ENCODE measurements at regions not wholly inside any gene's neighbourhood (a gene's known extent, or its start where the extent isn't known, plus 50 kb on each side); places are given as distances from the start of the nearest gene placed in this dataset.
"Not testable (repeated sequence)": the region's sequence is repeated elsewhere in the genome, so short reads cannot be mapped to it uniquely, and the experiment has no call there.

DNA sequence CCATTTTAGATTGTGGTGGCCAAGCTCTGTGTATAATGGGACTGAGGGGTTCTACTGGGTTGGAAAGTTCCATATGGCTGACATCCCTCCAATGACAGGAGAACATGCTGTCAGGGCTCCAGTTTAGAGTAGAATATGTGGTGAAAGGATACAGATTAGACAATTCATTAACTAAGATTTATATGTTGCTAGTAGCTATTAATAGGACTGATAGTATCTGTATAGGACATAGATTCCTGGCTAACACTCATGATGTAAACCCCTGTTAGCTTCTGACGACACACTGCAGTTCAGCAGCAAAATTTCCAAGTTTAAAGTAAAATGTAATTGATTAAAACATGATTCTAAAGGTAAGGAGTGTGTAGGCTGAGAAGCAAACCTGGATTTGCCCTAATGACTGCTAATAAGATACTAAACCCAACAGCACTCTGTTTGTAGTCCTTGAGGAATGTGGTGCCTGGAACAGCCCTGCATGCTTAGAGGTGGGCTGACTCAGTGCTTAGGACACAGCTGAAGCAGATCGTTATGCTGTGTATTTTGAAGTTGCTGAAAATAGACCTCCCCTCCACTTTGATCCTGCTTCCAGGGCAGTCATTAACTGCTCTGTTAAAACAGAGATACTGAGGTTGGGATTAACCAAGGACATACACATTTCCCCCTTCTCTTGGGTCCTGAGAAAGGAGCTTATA lies 1129.6 kb downstream of the SORCS3 start:
- no peak for DNase-seq

DNA sequence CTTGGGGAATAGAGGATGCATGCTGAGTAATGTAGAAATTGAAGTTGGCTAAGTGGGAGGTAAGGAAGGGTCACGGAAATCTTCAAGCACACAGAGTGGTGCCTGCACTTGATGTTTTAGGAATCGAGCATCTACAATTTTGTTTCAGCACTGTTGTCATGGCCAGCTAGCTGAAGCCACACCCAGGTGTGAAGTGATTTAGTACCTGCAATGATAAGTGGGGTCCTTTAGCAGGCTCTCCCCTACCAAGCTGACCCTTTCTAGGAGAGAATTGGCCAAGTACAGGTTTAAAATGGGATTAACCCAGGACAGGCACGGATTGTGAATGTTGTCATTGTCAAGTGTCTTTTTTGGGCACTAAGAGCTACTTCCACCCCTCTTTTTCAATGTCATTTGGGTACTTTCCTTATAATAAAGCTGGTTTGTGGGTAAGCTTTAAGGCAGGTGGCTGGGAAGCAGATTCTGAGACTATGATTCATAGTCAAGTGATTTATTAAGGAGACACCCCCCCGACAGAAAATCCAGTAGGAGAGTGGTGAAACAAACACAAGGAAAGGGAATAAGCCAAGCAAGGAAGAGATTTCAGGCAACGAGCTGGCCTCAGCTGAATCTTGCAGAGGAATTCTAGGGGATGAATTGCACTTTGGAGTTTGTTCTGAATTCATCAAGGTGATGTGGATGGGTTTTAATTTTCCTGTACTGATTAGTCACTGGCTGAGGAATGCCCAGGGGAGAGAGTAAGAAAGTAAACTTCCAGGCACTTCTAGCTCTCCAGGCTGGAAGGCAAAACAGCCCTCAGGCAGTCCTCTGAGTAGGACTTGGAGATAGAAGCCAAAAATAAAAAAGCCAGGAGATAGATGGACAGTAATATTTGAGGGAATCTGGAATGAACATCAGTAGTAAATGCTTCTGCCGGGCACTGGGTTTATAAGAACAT lies 1128.4 kb downstream of the SORCS3 start:
- DNase-seq, result no peak

DNA sequence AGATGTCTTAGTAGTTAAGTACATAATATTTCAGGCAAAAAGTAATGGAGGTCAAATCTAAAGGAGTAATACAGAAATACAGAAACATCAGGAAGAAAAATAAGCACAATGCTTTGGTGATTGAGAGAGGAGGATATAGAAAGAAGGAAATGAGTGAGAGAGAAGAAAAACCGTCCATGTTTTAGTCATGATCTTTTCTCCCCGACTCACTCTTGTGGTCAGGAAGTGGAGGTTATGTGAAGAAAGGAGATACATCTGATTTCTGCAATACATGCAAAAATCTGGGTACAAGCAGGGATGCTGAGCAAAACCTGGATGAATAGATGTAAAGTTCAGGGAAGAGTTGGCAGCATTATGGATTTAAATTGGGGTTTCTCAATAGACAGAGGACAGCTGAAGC lies 1122.5 kb downstream of the SORCS3 start:
- DNase-seq, result no peak

DNA sequence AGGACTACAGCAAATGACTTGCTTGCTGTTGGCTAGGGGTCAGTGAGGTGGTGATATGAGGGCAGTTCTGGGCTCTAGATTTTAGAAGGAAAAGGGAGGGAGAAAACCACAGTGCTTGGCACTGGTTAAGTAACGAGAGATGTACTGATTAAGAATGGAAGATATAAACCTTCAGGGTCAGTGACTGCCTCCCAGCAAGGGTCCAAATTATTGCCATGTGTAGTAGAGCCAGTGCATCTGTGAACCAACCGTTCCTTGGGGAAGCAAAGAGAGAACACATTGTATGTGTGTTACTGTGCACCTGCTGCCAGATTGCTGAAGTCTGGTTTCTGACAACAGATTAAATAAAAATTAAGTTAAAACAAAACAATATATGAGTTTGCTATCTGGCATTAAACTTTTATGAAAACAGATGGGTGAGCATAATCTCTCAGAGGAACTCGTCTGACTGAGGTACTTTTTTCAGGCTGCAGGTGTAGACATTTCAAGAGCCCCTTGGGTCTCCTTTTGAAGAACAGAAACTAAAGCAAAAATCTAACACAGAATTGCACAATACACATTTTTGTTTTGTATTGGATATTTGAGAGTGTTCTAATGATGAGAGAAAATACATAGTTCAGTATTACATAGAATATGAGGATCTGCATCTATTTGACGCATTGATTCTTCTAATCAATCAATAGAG lies 1120.6 kb downstream of the SORCS3 start:
- DNase-seq, result no peak

DNA sequence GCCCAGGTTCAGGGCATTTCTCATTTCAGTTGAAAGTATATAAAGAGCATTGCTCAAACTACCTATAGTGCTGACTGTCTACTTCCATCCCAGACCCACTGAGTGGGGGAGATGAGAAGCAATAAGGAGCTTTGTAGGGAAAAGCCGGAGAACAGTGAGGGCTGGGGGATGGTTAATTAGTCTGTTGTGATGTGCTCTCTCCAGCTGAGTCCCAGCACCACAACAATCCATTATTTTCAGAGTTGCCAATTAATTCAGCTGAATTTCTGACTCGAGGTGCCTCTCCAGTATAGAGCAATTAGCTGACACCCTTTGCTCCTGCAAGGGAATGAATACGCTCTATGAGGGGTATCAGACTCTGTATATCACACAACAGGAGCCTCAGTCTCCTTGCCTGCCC lies 1118.6 kb downstream of the SORCS3 start:
- DNase-seq, result no peak

DNA sequence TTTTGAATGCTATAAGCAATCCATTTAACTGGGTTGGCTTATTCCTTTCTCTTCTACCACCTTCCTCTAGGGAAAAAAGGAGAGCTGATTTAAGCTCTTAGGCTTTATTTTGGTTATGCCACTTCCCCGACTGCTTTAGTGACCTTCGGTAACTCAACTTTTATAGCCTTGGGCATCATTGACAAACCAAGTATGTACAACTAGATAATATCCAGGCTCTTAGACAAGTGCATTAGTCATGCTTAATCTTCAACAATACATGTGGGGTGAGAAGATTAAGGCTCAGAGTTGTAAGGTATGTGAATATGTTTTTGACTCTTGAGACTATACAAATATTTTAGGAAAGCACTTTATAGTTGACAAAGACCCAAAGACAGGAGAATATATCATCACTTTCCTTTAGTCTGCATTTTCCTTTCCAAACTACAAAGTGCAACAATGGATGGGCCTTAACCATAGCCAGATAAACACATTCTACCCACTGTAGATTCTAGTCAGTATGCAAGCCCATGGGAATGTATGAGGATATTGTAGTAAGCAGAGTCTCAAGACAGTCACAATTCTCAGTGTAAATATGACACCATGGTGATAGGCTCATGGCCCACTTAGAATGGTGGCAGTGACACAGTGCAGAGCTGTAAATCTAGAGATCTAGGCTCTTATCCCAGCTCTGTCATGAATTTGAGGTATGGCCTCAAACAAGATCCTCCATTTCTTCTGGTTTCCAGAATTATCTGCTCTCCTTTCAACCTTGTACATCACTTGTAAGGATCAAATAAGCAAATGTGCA lies 1117.3 kb downstream of the SORCS3 start:
- DNase-seq, result no peak

DNA sequence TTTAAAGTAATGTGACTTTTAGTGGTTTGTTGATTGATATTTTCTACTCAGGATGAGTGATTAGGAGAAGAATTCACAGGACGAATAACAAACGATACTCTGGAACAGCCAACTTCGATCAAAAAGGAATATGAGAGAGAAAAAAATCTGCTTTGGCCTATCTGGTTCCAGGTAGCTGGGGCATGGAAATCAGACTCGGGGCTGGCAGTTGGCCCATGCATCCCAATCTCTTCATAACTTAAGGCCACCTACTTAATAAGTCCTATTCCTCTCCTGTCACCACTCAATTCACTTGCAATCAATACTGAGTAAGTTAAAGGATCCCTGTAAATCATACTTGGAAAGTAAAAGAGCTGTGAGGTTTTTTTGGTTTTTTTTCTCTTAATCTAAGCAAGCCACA lies 1116.2 kb downstream of the SORCS3 start:
- DNase-seq, result no peak

DNA sequence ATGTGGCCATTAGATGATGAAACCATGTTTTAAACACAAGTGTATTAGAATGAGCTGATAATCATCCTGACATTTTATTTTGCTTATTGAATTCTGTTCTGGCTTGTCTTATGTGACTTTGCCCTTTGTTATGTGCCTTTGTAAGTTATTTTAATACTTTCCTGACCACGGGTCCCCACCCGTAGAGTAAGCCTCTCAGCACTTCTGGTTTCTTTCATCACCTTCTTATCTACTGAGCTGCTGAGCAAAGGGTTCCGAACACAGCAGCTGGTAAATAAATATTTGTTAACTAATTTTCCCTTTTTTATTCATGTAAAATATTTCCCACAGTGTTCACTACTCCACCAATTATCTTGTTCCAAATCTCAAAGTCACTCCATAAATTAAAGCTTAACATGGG lies 1115.3 kb downstream of the SORCS3 start:
- DNase-seq, result no peak

DNA sequence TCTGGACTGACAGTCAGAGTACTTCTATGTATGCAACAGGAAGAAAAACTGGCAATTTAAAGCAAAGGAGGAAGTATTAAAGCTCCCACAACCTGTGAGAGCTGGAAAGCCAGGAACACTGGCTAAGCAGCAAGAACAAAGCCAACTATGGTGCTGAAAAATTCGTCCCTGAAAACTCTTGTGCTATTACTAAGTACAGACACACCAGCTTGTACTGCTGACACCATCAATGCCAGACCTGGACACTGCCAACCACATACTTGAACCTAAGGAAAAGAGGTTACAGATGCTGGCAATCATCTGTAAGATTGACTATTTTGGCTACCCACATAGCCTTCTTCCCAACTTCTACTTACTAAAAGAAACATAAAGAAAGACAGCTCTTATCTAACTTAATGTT lies 1110.6 kb downstream of the SORCS3 start:
- DNase-seq, result no peak

DNA sequence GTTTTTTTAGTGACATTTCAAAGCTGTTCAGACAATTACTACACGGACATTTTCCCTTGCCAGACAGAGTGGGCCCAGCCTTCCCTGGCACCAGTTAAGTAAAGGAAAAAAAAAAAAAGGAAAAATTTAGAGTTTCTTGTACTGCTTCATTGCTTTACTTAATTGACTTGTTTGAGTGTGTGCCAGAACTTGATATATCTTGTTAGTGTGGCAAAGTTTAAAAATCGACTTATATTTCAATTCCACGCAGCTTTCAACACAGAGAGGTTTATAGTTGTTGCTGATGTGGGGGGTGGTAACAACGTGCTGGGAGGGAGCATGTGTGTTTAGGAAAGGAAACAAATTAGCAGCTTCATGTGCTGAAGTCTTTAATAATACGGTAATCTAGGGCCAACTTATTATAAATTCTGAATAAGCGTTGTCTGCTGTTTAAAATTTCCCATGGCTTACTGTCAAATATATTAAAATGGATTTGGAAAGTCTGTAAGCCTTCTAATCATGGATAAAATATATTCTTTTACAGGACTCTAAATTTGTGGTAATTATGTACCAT lies 1104.6 kb downstream of the SORCS3 start:
- peak; percentile 2 for DNase-seq

DNA sequence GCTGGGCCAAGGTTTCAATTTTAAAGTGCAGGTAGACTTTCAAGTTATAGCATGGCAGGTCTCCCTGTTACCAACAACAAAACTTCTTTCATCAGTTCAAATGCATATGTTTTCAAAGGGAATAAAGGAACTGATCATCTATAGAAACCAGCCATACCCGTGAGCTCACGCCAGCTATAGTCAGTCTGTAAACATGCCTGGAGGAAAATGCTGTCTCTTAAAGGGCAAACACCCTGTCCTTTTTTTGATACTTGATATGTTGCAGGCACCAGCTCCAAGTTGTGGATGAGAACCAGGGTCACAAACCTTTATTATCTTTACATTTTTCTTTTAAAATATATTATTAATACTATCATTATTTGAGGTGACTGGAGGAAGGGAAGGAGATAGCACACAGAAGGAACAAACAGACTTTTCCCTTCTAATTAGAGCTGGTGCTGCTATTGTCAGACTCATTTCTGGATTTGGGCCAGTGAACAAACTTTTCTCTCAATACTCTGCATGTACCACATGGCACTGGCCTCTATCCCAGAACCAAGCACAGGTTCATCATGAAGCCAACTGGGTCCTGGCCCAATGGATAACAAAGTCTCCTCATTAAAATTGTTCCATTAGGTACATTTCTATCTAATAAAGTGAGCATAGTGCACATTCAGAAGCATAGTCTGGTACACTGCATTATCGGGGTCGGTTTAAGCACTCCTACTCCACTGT lies 1102.4 kb downstream of the SORCS3 start:
- DNase-seq, result peak; percentile 4

DNA sequence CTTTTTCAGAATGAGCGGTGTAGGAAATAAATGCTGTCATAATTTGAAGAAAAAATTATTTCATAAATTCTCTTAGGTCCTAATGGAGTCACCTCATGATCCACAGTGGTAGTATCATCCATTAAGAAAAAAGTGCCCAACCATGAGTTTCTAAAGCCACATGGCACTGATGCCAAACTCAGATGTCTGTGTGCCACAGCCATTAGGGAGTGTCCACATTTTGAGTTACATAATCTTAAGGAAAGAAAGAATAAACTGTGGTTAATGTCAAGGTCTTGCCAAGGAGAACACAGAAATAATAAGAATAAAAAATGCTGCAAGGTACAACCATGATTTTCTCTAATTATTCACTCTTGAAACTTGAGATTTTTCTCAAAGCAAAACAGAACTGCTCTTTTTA lies 1101.8 kb downstream of the SORCS3 start:
- DNase-seq, result no peak

DNA sequence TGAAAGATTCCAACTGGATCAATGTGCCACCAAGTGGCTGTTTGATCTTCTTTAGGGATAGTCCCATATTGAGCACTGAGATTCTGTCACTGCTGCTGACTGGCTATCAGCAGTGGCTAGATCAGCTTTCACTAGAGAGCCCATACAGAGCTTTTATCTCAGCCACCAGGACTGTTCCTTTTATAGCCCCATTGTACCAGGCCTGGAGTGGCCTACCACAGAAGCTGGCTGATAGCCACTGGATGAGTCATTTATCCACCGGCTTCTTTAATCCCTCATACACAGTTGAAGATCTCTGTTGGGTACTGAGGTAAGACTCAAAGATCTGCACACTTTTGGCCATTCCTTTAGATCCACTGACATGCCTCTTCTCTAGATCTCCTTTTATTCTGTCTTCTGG lies 1101.1 kb downstream of the SORCS3 start:
- no peak for DNase-seq

DNA sequence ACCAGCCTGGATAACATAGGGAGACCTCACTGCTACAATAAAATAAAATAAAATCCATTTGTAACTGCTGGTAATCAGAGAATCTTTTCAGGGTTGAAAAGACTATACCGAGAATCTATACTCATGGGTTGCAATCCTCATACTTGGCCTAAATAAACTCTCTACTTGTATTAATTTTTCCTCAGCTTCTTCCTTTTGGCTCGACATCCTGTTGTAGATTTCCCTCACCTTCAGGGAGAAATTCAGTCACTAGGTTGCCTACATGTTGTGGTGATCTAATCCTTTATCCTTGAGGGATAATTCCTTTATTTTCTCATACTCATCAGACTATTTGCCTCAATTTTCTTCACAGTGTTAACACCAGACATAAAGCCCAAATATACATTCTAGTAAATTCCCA lies 1093.4 kb downstream of the SORCS3 start:
- no peak for DNase-seq

DNA sequence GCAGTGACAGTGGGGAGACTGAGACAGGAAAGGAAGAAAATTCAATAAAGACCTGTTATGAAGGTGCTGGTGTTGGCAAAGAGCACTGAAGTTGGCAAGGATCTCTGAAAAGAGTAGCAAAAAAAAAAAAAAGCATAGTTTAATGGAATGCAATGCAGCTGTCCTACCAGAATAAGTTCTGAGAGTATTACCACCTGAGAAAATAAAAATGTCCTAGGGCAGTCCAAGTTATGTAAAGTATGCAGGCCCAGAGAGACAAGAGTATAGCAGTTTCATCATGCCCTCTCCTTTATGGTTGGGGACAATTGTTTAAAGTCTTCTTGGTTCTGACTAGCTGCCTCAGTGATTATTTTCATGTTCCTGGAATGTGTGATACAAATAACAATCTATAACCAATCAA lies 1092.8 kb downstream of the SORCS3 start:
- no peak for DNase-seq

DNA sequence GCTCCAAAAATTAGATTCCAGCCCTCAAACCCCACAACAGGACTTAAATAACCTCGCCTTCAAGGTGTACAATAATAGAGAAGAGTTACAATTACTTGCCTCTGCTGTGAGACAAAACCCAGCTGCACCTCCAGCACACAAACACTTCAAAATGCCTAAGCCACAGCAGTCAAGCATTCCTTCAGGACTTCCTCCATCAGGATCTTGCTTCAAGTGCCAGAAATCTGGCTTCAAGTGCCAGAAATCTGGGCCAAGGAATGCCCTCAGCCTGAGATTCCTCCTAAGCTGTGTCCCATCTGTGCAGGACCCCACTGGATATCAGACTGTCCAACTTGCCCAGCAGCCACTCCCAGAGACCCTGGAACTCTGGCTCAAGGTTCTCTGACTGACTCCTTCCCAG lies 1088.3 kb downstream of the SORCS3 start:
- no peak for DNase-seq

DNA sequence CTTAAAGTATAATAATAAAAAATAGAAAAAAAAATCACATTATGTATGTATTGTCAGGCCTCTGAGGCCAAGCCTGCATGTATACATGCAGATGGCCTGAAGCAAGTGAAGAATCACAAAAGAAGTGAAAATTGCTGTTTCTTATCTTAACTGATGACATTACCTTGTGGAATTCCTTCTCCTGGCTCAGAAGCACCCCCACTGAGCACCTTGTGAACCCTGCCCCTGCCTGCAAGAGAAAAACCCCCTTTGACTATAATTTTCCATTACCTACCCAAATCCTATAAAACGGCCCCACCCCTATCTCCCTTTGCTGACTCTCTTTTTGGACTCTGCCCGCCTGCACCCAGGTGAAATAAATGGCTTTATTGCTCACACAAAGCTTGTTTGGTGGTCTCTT lies 1086.5 kb downstream of the SORCS3 start:
- not testable (repeated sequence) for DNase-seq

DNA sequence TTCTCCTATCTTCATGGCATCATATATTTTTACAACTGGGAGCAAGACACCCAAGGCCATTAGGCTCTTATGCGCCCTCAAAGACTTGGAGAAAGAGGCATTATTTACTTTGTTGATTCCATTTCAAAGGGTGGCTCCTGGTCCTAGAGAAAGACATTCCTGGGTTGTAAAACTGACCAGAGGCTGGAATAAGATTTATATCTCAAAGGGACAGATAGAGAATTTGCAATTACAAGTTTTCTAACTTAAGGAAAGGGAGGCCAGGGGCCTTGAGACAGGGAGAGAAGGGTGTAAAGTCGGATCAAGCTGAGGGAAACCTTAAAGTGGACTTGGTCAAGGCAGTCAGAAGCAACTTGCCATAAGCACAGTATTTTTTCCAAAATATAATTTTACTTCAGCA lies 1086.0 kb downstream of the SORCS3 start:
- no peak for DNase-seq

DNA sequence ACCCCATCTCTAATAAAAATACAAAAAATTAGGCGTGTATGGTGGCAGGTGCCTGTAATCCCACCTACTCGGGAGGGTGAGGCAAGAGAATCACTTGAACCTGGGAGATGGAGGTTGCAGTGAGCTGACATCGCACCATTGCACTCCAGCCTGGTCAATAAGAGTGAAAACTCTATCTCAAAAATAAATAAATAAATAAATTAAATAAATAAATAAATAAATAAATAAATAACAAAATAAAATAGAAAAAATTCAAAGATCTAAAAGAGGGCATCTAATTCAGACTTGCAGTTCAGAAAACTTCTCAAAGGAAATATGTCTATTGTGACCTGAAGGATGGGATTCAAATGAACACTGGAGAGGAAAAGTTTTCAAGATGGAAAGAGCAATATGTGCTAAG lies 1085.1 kb downstream of the SORCS3 start:
- no peak for DNase-seq

DNA sequence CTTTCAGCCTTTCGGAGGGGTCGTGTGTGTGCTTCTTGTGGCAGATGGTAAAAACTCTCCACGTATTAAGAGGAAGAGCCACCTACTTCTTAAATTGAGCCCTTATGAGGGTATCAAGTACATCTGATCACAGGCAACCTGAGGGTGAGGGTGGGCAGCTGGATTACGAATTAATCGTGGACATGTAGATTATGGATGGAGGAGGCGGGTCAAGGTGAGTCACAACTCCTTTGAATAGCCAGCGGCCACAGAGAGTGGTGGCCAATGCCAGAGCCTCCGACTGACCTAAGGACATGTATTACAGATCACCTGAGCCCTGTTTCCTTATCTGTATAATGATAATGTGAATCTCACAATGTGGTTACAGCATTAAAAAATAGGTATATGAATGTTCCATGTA lies 1083.9 kb downstream of the SORCS3 start:
- DNase-seq, result no peak
